Endodermal cell (in vitro differentiated cells): ENCODE measurements at regions not wholly inside any gene's neighbourhood (a gene's known extent, or its start where the extent isn't known, plus 50 kb on each side); places are given as distances from the start of the nearest gene placed in this dataset.
"Not testable (repeated sequence)": the region's sequence is repeated elsewhere in the genome, so short reads cannot be mapped to it uniquely, and the experiment has no call there.

ENCODE experiments used
- DNase-seq: peaks from one replicate; pipeline ENCODE4 v3.0.0-alpha.2; 2017
- H3K27ac ChIP-seq: 2 replicates; pipeline ENCODE4 v1.5.1; 2013; ENCODE audit warnings: mild to moderate bottlenecking, low read depth, low read length, moderate library complexity
- H3K27me3 ChIP-seq: 2 replicates; pipeline ENCODE4 v1.6.1; 2013; ENCODE audit warnings: mild to moderate bottlenecking, low read length, moderate library complexity; ENCODE audit not compliant: insufficient read depth, control insufficient read depth, poor library complexity, severe bottlenecking
- H3K36me3 ChIP-seq: 2 replicates; pipeline ENCODE4 v1.7.0; 2013; ENCODE audit warnings: mild to moderate bottlenecking, low read length, moderate library complexity; ENCODE audit not compliant: control insufficient read depth, insufficient read depth
- H3K4me1 ChIP-seq: one replicate; pipeline ENCODE4 v1.7.0; 2013; ENCODE audit warnings: low read length; ENCODE audit not compliant: control insufficient read depth, insufficient read depth
- H3K4me3 ChIP-seq: 2 replicates; pipeline ENCODE4 v1.5.1; 2013; ENCODE audit warnings: mild to moderate bottlenecking, low read length, moderate library complexity
- H3K9ac ChIP-seq: 2 replicates; pipeline ENCODE4 v1.6.1; 2013; ENCODE audit warnings: mild to moderate bottlenecking, low read length, moderate library complexity; ENCODE audit not compliant: poor library complexity, severe bottlenecking; ENCODE audit errors: extremely low read depth
- H3K9me3 ChIP-seq: 2 replicates; pipeline ENCODE4 v1.6.1; 2013; ENCODE audit warnings: mild to moderate bottlenecking, low read length, moderate library complexity; ENCODE audit not compliant: control insufficient read depth
- H3K27ac Mint-ChIP-seq: 2 replicates; pipeline ENCODE4 v1.8.0; 2020; ENCODE audit warnings: mixed read lengths
- H3K27me3 Mint-ChIP-seq: 2 replicates; pipeline ENCODE4 v1.8.0; 2021; ENCODE audit warnings: mild to moderate bottlenecking, mixed read lengths; ENCODE audit not compliant: insufficient read depth
- H3K36me3 Mint-ChIP-seq: 2 replicates; pipeline ENCODE4 v1.8.0; 2020; ENCODE audit warnings: low read depth, mixed read lengths
- H3K4me1 Mint-ChIP-seq: 2 replicates; pipeline ENCODE4 v1.8.0; 2020; ENCODE audit warnings: mixed read lengths
- H3K4me3 Mint-ChIP-seq: 2 replicates; pipeline ENCODE4 v1.8.0; 2020; ENCODE audit warnings: mild to moderate bottlenecking, moderate library complexity, mixed read lengths
- H3K9me3 Mint-ChIP-seq: 2 replicates; pipeline ENCODE4 v1.8.0; 2020; ENCODE audit warnings: mild to moderate bottlenecking, mixed read lengths
- CTCF ChIP-seq: fragments of 200-600 bp; sonication (generic); conservative IDR thresholded peaks from 2 replicates; pipeline ENCODE4 v1.5.0; 2021; ENCODE audit warnings: antibody characterized with exemption, mild to moderate bottlenecking
- WGBS, 2 experiments: methylation state at CpG; one replicate each; pipeline versions ENCODE4 v1.1.5 to v1.1.7; 2013; ENCODE audit warnings: missing lambda C conversion rate in 2 of 2, mixed read lengths in 1 of 2; ENCODE audit not compliant: insufficient coverage in 1 of 2, insufficient read length in 1 of 2; 5-methylcytosine and 5-hydroxymethylcytosine counted together

DNA sequence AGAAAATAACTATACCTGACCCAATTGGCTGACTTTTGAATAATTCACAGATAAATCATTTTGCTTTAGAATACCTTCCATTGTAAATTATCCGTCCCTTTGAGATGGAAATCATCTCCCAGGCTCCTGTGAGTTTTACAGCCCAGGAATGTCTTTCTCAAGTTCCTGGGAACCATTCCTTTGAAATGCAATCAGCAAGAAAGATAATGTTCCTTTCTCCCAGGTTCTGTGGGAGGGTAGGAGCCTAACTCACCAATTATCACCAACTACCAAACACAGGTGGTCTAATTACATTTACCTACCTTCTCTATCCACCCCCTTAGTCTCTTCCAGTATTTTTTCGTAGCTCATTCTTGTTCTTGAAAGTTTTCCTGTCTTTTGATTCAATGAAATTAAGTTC is 1016.0 kb downstream of the SOCS6 start:
- Mint-ChIP-seq H3K9me3 (peaks cover 6% of the 10 kb centered on the region), H3K36me3 (no peaks in the 10 kb centered on the region), H3K4me1 (peaks cover 34% of the 10 kb centered on the region), H3K27me3 (peaks cover 34% of the 10 kb centered on the region), H3K27ac (peak overlapping the region; percentile 75), H3K4me3 (no peak overlapping the region)
- Histone ChIP-seq H3K9me3 (peaks cover 60% of the 10 kb centered on the region), H3K27ac (no peak overlapping the region), H3K36me3 (no peaks in the 10 kb centered on the region), H3K4me1 (no peaks in the 10 kb centered on the region), H3K9ac (no peak overlapping the region), H3K4me3 (no peak overlapping the region), H3K27me3 (no peaks in the 10 kb centered on the region)
- peak; percentile 63 for DNase-seq
- TF ChIP-seq CTCF, result no peak
- WGBS, 2 experiments, result 13 to 41% methylated on average over 2 of the region's 2 CpGs

DNA sequence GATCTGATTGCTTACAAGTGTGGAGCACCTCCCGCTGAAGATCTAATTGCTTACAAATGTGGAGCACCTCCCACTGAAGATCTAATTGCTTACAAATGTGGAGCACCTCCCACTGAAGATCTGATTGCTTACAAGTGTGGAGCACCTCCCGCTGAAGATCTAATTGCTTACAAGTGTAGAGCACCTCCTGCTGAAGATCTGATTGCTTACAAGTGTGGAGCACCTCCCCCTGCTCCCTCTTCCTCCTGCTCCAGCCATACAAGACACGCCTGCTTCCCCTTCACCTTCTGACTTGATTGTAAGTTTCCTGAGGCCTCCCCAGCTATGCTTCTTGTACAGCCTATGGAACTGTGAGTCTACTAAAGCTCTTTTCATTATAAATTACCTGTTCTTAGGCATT is 1014.9 kb downstream of the SOCS6 start:
- H3K27me3 ChIP-seq, H3K9ac ChIP-seq, H3K4me1 ChIP-seq, H3K36me3 Mint-ChIP-seq, DNase-seq, H3K27ac ChIP-seq, H3K4me3 ChIP-seq, H3K4me3 Mint-ChIP-seq, H3K9me3 Mint-ChIP-seq, H3K36me3 ChIP-seq: not testable (repeated sequence)
- Mint-ChIP-seq H3K27me3 (peaks cover 31% of the 10 kb centered on the region), H3K4me1 (peaks cover 27% of the 10 kb centered on the region), H3K27ac (peak overlapping the region; percentile 75)
- 58 to 80% methylated on average over 1 to 2 of the region's 3 CpGs for WGBS, 2 experiments
- peaks cover 49% of the 10 kb centered on the region for H3K9me3 ChIP-seq

GRCh38 chr18:71301596-71301995 is 1012.8 kb downstream of the SOCS6 start:
- Mint-ChIP-seq H3K9me3 (peaks cover 8% of the 10 kb centered on the region), H3K27ac (no peak overlapping the region), H3K36me3 (no peaks in the 10 kb centered on the region), H3K27me3 (peaks cover 26% of the 10 kb centered on the region), H3K4me1 (peaks cover 26% of the 10 kb centered on the region), H3K4me3 (no peak overlapping the region)
- no peaks in the 10 kb centered on the region for H3K4me1 ChIP-seq
- peaks cover 39% of the 10 kb centered on the region for H3K9me3 ChIP-seq
- H3K27ac ChIP-seq, result no peak overlapping the region
- H3K9ac ChIP-seq, result no peak overlapping the region
- H3K4me3 ChIP-seq, result peak overlapping the region; percentile 7
- 76 to 88% methylated on average over 4 of the region's 4 CpGs for WGBS, 2 experiments
- H3K36me3 ChIP-seq, result no peaks in the 10 kb centered on the region
- no peak for TF ChIP-seq CTCF
- H3K27me3 ChIP-seq, result no peaks in the 10 kb centered on the region
- DNase-seq, result no peak

DNA sequence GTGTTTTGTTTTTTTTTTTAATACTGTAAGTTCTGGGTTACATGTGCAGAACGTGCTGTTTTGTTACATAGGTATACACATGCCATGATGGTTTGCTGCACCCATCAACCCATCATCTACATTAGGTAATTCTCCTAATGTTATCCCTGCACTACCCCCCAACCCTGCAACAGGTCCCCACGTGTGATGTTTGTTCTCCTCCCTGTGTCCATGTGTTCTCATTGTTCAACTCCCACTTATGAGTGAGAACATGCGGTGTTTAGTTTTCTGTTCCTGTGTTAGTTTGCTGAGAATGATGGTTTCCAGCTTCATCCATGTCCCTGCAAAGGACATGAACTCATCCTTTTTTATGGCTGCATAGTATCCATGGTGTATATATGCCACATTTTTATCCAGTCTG is 1005.4 kb downstream of the SOCS6 start:
- not testable (repeated sequence) for H3K36me3 ChIP-seq, H3K9ac ChIP-seq, H3K36me3 Mint-ChIP-seq, H3K4me1 ChIP-seq, H3K27ac ChIP-seq, H3K9me3 Mint-ChIP-seq, H3K27ac Mint-ChIP-seq, H3K27me3 ChIP-seq, H3K4me3 Mint-ChIP-seq, H3K4me1 Mint-ChIP-seq, H3K4me3 ChIP-seq, DNase-seq, H3K27me3 Mint-ChIP-seq
- WGBS, 2 experiments, result 50 to 55% methylated on average over 1 to 2 of the region's 3 CpGs
- peaks cover 14% of the 10 kb centered on the region for H3K9me3 ChIP-seq
